Transverse colon (tissue), 4 donors: ENCODE measurements at regions not wholly inside any gene's neighbourhood (a gene's known extent, or its start where the extent isn't known, plus 50 kb on each side); places are given as distances from the start of the nearest gene placed in this dataset.

Experiments
- DNase-seq: peaks from one replicate; pipeline ENCODE4 v3.0.0-alpha.2; 2019
- H3K27ac ChIP-seq, 4 donors: fragments of 200-600 bp; sonication (generic); 2 replicates each; pipeline ENCODE4 v1.5.1; 2016 to 2018; ENCODE audit warnings: inconsistent platforms in 4 of 4
- H3K27me3 ChIP-seq: fragments of 200-600 bp; sonication (generic); 2 replicates; pipeline ENCODE4 v1.5.1; 2017; ENCODE audit warnings: inconsistent platforms
- H3K36me3 ChIP-seq, 4 donors: fragments of 200-600 bp; sonication (generic); 2 replicates each; pipeline ENCODE4 v1.5.1; 2017 to 2019; ENCODE audit warnings: inconsistent platforms in 4 of 4
- H3K4me1 ChIP-seq, 4 donors: fragments of 200-600 bp; sonication (generic); 2 replicates each; pipeline ENCODE4 v1.5.1; 2017 to 2020; ENCODE audit warnings: inconsistent platforms in 4 of 4
- H3K4me3 ChIP-seq, 4 donors: fragments of 200-600 bp; sonication (generic); 1 replicate in 1 of 4; 2 replicates in 3 of 4; pipeline versions ENCODE4 v1.5.1 to v1.6.1; 2017 to 2019; ENCODE audit warnings: inconsistent platforms in 4 of 4
- H3K9me3 ChIP-seq, 2 donors: fragments of 200-600 bp; sonication (generic); 2 replicates each; pipeline ENCODE4 v1.5.1; 2017 to 2019; ENCODE audit warnings: inconsistent platforms in 2 of 2
- CTCF ChIP-seq, 5 experiments: fragments of 200-600 bp in 3 of 5; fragments of 450-650 bp in 2 of 5; sonication (generic) in 3 of 5; IDR thresholded peaks; 1 replicate in 2 of 5; 2 replicates in 3 of 5; pipeline ENCODE4 v1.5.1; 2016 to 2017; ENCODE audit warnings: antibody characterized with exemption in 5 of 5, inconsistent platforms in 3 of 5, mild to moderate bottlenecking in 2 of 5, moderate library complexity in 1 of 5
- EP300 ChIP-seq: sonication (generic); formaldehyde crosslinking; IDR thresholded peaks from one replicate; pipeline ENCODE4 v1.6.1; 2017; ENCODE audit warnings: antibody characterized with exemption, low read depth
- POLR2A ChIP-seq: fragments of 450-650 bp; IDR thresholded peaks from one replicate; pipeline ENCODE4 v1.6.1; 2016; ENCODE audit warnings: antibody characterized with exemption, mild to moderate bottlenecking, moderate library complexity
- POLR2AphosphoS5 ChIP-seq, 3 donors: sonication (generic); formaldehyde crosslinking; IDR thresholded peaks; one replicate each; pipeline ENCODE4 v1.6.1; 2016; ENCODE audit warnings: antibody characterized with exemption in 3 of 3
- WGBS, 2 donors: methylation state at CpG; one replicate each; pipeline ENCODE4 v1.1.5; 2018; ENCODE audit warnings: low coverage in 1 of 2; 5-methylcytosine and 5-hydroxymethylcytosine counted together
- in situ Hi-C, 4 donors: fragments of 200-750 bp; cut with MboI; loops; one replicate each; pipeline versions ENCODE4 v1.15.0 to v1.15.1; 2017; ENCODE audit warnings: low sequenced_read_pairs in 3 of 4, low pct_ligation_motif_present in 1 of 4, low pct_unique_long_range_greater_than_20kb in 1 of 4
- intact Hi-C: fragments of 100-400 bp; cut with DNase I; formaldehyde crosslinking; loops from one replicate; pipeline ENCODE4 v1.15.1; 2023; ENCODE audit warnings: low total_unique reads

DNA sequence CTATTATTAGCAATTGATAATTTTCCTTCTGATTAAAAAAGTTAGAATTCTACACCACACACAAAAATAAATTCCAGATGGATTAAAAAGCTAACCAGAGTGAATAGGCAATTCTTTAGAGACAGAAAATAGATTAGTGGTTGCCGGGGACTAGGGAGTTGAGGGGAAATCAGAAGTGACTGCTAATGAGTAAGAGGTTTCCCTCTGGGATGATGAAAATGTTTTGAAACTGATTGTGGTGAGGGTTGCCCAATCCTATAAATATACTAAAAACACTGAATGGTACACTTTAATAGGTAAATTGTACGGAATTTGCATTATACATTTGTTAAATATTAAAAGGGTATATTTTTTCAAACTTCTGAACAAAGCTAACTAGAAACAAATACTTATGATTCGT is 214.9 kb downstream of the GPAM start:
- in situ Hi-C loops = no loop called here
- intact Hi-C loops = no loop called here
- Histone ChIP-seq H3K9me3 (no peaks in the 10 kb centered on the region), H3K4me1 (no peaks in the 10 kb centered on the region), H3K27me3 (no peaks in the 10 kb centered on the region), H3K36me3 (no peaks in the 10 kb centered on the region), H3K4me3 (no peak overlapping the region), H3K27ac (no peak overlapping the region)
- TF ChIP-seq CTCF (IDR thresholded peaks at IDR 0.05) (no peak), POLR2A (no peak), POLR2AphosphoS5 (IDR thresholded peaks at IDR 0.05) (no peak), EP300 (no peak)
- no peak for DNase-seq
- WGBS, 2 donors = 63 to 70% methylated on average over 3 of the region's 3 CpGs

DNA sequence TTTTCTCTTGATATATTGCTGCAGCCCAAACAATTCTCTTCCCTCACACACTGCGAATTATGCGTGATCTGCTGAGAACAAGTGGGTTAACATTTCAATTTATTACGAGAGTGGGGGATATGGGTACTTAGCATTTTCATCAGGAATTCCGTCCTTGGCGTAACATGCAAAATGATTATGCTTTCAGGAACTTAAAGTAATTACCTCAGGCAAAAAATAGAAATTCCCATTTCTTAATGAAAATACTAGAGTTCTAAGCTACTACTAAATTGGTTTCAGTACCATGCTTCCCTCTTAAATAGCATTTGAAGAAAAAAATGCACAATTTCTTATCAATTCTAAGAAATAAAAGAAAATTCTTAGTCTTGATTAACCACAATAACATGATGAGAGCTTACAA is 213.5 kb downstream of the GPAM start:
- Histone ChIP-seq H3K9me3 (no peaks in the 10 kb centered on the region), H3K4me1 (no peaks in the 10 kb centered on the region), H3K4me3 (no peak overlapping the region), H3K27me3 (no peaks in the 10 kb centered on the region), H3K27ac (no peak overlapping the region), H3K36me3 (no peaks in the 10 kb centered on the region)
- WGBS, 2 donors = 91 to 100% methylated on average over 2 to 5 of the region's 5 CpGs
- DNase-seq = no peak
- intact Hi-C loops = no loop called here
- in situ Hi-C loops = no loop called here
- TF ChIP-seq POLR2AphosphoS5 (IDR thresholded peaks at IDR 0.05) = no peak

- Histone ChIP-seq H3K27ac (no peak overlapping the region), H3K9me3 (no peaks in the 10 kb centered on the region), H3K4me3 (no peak overlapping the region), H3K4me1 (no peaks in the 10 kb centered on the region), H3K36me3 (no peaks in the 10 kb centered on the region), H3K27me3 (no peaks in the 10 kb centered on the region)
- in situ Hi-C loops = no loop called here
- intact Hi-C loops = no loop called here
- TF ChIP-seq EP300 (no peak), POLR2A (no peak), CTCF (IDR thresholded peaks at IDR 0.05) (no peak), POLR2AphosphoS5 (IDR thresholded peaks at IDR 0.05) (no peak)
- WGBS, 2 donors = 65% methylated on average over 5 of the region's 5 CpGs; no CpG with 5 or more reads in 1 of the 2 donors
- DNase-seq = no peak
Measured at GRCh38 chr10:111972109-111972508, 211.5 kb downstream of the GPAM start.

- Histone ChIP-seq H3K27me3 (no peaks in the 10 kb centered on the region), H3K4me1 (no peaks in the 10 kb centered on the region), H3K36me3 (no peaks in the 10 kb centered on the region), H3K9me3 (no peaks in the 10 kb centered on the region), H3K4me3 (no peak overlapping the region), H3K27ac (no peak overlapping the region)
- 81 to 86% methylated on average over 2 of the region's 2 CpGs for WGBS, 2 donors
- TF ChIP-seq CTCF (IDR thresholded peaks at IDR 0.05) (no peak), POLR2AphosphoS5 (IDR thresholded peaks at IDR 0.05) (no peak), POLR2A (no peak), EP300 (no peak)
- intact Hi-C loops = no loop called here
- no peak for DNase-seq
- in situ Hi-C loops = no loop called here
Measured at GRCh38 chr10:111973306-111973705, 210.3 kb downstream of the GPAM start.

GRCh38 chr10:111973826-111974225 is 209.7 kb downstream of the GPAM start:
- Histone ChIP-seq H3K36me3 (no peaks in the 10 kb centered on the region), H3K4me3 (no peak overlapping the region), H3K4me1 (no peaks in the 10 kb centered on the region), H3K27me3 (no peaks in the 10 kb centered on the region), H3K27ac (no peak overlapping the region), H3K9me3 (no peaks in the 10 kb centered on the region)
- intact Hi-C loops = no loop called here
- in situ Hi-C loops = no loop called here
- no peak for TF ChIP-seq POLR2AphosphoS5 (IDR thresholded peaks at IDR 0.05)
- no peak for TF ChIP-seq EP300
- TF ChIP-seq POLR2A = no peak
- TF ChIP-seq CTCF (IDR thresholded peaks at IDR 0.05) = no peak
- DNase-seq = no peak
- WGBS, 2 donors = 40 to 61% methylated on average over 1 of the region's 1 CpG
